Astrocyte (in vitro differentiated cells and primary cell): ENCODE measurements at regions not wholly inside any gene's neighbourhood (a gene's known extent, or its start where the extent isn't known, plus 50 kb on each side); places are given as distances from the start of the nearest gene placed in this dataset.

ENCODE experiments used
- DNase-seq: peaks from one replicate; pipeline ENCODE4 v3.0.0-alpha.2; 2010; ENCODE audit warnings: low read depth
- FAIRE-seq: peaks from 2 replicates; lab custom pipeline; 2011; peaks lifted over from hg19 to GRCh38; lab: Jason Lieb, UNC
- H2AFZ ChIP-seq: 2 replicates; pipeline ENCODE4 v1.6.0; 2012; ENCODE audit warnings: low read depth, low read length, inconsistent platforms
- H3K27ac ChIP-seq: 2 replicates; pipeline ENCODE4 v1.5.1; 2011; ENCODE audit warnings: low read depth, low read length, inconsistent platforms
- H3K27me3 ChIP-seq: 2 replicates; pipeline ENCODE4 v1.6.0; 2011; ENCODE audit warnings: low read length, inconsistent platforms; ENCODE audit not compliant: insufficient read depth
- H3K36me3 ChIP-seq: 2 replicates; pipeline ENCODE4 v1.5.1; 2011; ENCODE audit warnings: low read length, inconsistent platforms; ENCODE audit not compliant: insufficient read depth
- H3K4me1 ChIP-seq: 2 replicates; pipeline ENCODE4 v1.5.1; 2011; ENCODE audit warnings: low read length, inconsistent platforms; ENCODE audit not compliant: insufficient read depth
- H3K4me2 ChIP-seq: 2 replicates; pipeline ENCODE4 v1.6.0; 2012; ENCODE audit warnings: low read length, inconsistent platforms
- H3K4me3 ChIP-seq: 2 replicates; pipeline ENCODE4 v1.5.1; 2011; ENCODE audit warnings: low read depth, mild to moderate bottlenecking, low read length, inconsistent platforms; ENCODE audit not compliant: insufficient read depth
- H3K79me2 ChIP-seq: 2 replicates; pipeline ENCODE4 v1.6.0; 2012; ENCODE audit warnings: mild to moderate bottlenecking, low read length, inconsistent platforms; ENCODE audit not compliant: insufficient read depth
- H3K9ac ChIP-seq: 2 replicates; pipeline ENCODE4 v1.6.0; 2012; ENCODE audit warnings: mild to moderate bottlenecking, low read length, inconsistent platforms
- H3K9me3 ChIP-seq: 2 replicates; pipeline ENCODE4 v1.5.1; 2012; ENCODE audit warnings: low read depth, mild to moderate bottlenecking, low read length, inconsistent platforms; ENCODE audit not compliant: insufficient read depth
- H4K20me1 ChIP-seq: 2 replicates; pipeline ENCODE4 v1.6.0; 2012; ENCODE audit warnings: low read length, inconsistent platforms; ENCODE audit not compliant: insufficient read depth
- H3K27ac Mint-ChIP-seq: one replicate; pipeline ENCODE4 v1.8.0; 2021; ENCODE audit warnings: mild to moderate bottlenecking, mixed read lengths; ENCODE audit not compliant: unreplicated experiment
- H3K27me3 Mint-ChIP-seq: one replicate; pipeline ENCODE4 v1.8.0; 2021; ENCODE audit warnings: low read depth, mixed read lengths; ENCODE audit not compliant: unreplicated experiment
- H3K36me3 Mint-ChIP-seq: one replicate; pipeline ENCODE4 v1.8.0; 2021; ENCODE audit warnings: low read depth, mixed read lengths; ENCODE audit not compliant: unreplicated experiment
- H3K4me1 Mint-ChIP-seq: one replicate; pipeline ENCODE4 v1.8.0; 2021; ENCODE audit warnings: low read depth, mixed read lengths; ENCODE audit not compliant: unreplicated experiment
- H3K4me3 Mint-ChIP-seq: one replicate; pipeline ENCODE4 v1.8.0; 2021; ENCODE audit warnings: mild to moderate bottlenecking, moderate library complexity, mixed read lengths; ENCODE audit not compliant: unreplicated experiment
- H3K9me3 Mint-ChIP-seq: one replicate; pipeline ENCODE4 v1.8.0; 2021; ENCODE audit warnings: mild to moderate bottlenecking, mixed read lengths; ENCODE audit not compliant: unreplicated experiment
- EZH2 ChIP-seq: IDR thresholded peaks from 2 replicates; pipeline ENCODE4 v1.6.1; 2012; ENCODE audit warnings: mild to moderate bottlenecking, low read length, inconsistent platforms; ENCODE audit not compliant: insufficient read depth
- TF ChIP-seq, protein P1 (sequence below): IDR thresholded peaks from 2 replicates; pipeline ENCODE4 v1.5.1; 2011; ENCODE audit warnings: low read depth, mild to moderate bottlenecking, inconsistent platforms, low read length, moderate library complexity; ENCODE audit not compliant: insufficient read depth

- H4K20me1 ChIP-seq: no peaks in the 10 kb centered on the region
- H3K27me3 Mint-ChIP-seq: peaks cover 23% of the 10 kb centered on the region
- H3K4me3 Mint-ChIP-seq: no peak overlapping the region
- peaks cover 8% of the 10 kb centered on the region for H3K27me3 ChIP-seq
- no peak overlapping the region for H3K27ac ChIP-seq
- FAIRE-seq: no peak
- no peak for TF ChIP-seq EZH2
- TF ChIP-seq, protein P1, sequence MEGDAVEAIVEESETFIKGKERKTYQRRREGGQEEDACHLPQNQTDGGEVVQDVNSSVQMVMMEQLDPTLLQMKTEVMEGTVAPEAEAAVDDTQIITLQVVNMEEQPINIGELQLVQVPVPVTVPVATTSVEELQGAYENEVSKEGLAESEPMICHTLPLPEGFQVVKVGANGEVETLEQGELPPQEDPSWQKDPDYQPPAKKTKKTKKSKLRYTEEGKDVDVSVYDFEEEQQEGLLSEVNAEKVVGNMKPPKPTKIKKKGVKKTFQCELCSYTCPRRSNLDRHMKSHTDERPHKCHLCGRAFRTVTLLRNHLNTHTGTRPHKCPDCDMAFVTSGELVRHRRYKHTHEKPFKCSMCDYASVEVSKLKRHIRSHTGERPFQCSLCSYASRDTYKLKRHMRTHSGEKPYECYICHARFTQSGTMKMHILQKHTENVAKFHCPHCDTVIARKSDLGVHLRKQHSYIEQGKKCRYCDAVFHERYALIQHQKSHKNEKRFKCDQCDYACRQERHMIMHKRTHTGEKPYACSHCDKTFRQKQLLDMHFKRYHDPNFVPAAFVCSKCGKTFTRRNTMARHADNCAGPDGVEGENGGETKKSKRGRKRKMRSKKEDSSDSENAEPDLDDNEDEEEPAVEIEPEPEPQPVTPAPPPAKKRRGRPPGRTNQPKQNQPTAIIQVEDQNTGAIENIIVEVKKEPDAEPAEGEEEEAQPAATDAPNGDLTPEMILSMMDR: no peak
- H3K27ac Mint-ChIP-seq: no peak overlapping the region
- DNase-seq: no peak
- peaks cover under 1% of the 10 kb centered on the region for H3K4me1 Mint-ChIP-seq
- H3K9me3 Mint-ChIP-seq: peaks cover 7% of the 10 kb centered on the region
- no peak overlapping the region for H3K4me2 ChIP-seq
- H2AFZ ChIP-seq: no peak overlapping the region
- H3K36me3 Mint-ChIP-seq: no peaks in the 10 kb centered on the region
- H3K4me3 ChIP-seq: no peak overlapping the region
- peaks cover 4% of the 10 kb centered on the region for H3K4me1 ChIP-seq
- H3K36me3 ChIP-seq: no peaks in the 10 kb centered on the region
- peaks cover 6% of the 10 kb centered on the region for H3K9me3 ChIP-seq
- no peak overlapping the region for H3K9ac ChIP-seq
- H3K79me2 ChIP-seq: no peaks in the 10 kb centered on the region
Measured at GRCh38 chr7:4626318-4626845, 55.7 kb upstream of the FOXK1 start.

DNA sequence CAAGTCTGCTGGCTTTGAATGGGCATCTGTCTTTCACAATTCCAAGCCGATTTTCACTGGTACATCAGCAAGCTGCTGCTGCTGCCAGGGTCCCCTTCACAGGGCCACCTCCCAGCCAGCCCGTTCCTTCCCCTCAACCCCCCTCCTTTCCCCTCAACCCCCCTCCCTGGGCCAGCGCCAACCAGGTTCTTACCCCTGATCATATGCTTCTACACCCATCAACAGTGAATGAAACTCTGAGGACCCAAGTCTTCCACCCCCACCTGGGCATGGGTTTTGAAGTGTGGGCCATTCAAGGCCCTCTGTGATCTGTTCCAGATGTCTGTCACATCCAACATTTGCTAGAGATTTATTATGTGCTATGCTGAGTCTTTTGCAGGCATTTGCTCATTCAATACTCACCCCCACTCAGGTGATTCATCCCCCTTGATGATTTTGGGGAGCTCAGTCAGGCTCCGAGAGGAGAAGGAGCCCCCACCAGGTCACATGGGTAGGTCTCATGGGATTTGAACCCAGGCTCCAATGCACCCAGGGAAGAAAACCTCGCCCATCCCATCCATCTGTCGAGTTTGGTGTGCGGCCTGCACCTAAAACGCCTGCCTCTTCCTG, 52.7 kb upstream of the FOXK1 start:
- TF ChIP-seq, protein P1: no peak
- no peak for TF ChIP-seq EZH2
- no peaks in the 10 kb centered on the region for H3K36me3 Mint-ChIP-seq
- peaks cover 4% of the 10 kb centered on the region for H3K4me1 Mint-ChIP-seq
- no peak overlapping the region for H3K27ac Mint-ChIP-seq
- Histone ChIP-seq H3K36me3 (no peaks in the 10 kb centered on the region), H3K4me1 (peaks cover 11% of the 10 kb centered on the region), H3K4me3 (no peak overlapping the region), H2AFZ (no peak overlapping the region), H3K9ac (no peak overlapping the region), H3K4me2 (no peak overlapping the region), H4K20me1 (no peaks in the 10 kb centered on the region), H3K27ac (no peak overlapping the region), H3K79me2 (no peaks in the 10 kb centered on the region), H3K27me3 (peaks cover 8% of the 10 kb centered on the region), H3K9me3 (no peaks in the 10 kb centered on the region)
- DNase-seq: no peak
- peaks cover 23% of the 10 kb centered on the region for H3K27me3 Mint-ChIP-seq
- peaks cover 2% of the 10 kb centered on the region for H3K9me3 Mint-ChIP-seq
- no peak for FAIRE-seq
- H3K4me3 Mint-ChIP-seq: no peak overlapping the region
